PC-3 (cell line): ENCODE measurements at regions not wholly inside any gene's neighbourhood (a gene's known extent, or its start where the extent isn't known, plus 50 kb on each side); places are given as distances from the start of the nearest gene placed in this dataset.

Experiments
- ATAC-seq: fragments of 200-7000 bp; cut with Tn5 transposase; 2 replicates; pipeline ENCODE4 v1.9.1; 2020; ENCODE audit warnings: mild to moderate bottlenecking, moderate library complexity
- BruUV-seq: library from RNA; stranded (reverse); fragments of 400-500 nt; replicated peaks from 2 replicates; lab custom pipeline; 2021; lab: Mats Ljungman, UMichigan
- CTCF ChIA-PET: fragments of 300-600 bp; sonication (Branson Sonifier 250); formaldehyde crosslinking; loops from one replicate; lab custom pipeline; 2022; ENCODE audit warnings: antibody characterized with exemption; lab: Charles Lee
- POLR2A ChIA-PET: fragments of 300-600 bp; sonication (Branson Sonifier 250); formaldehyde crosslinking; loops from one replicate; lab custom pipeline; 2022; ENCODE audit warnings: antibody characterized with exemption; ENCODE audit not compliant: unreplicated experiment; lab: Charles Lee
- DNase-seq: peaks from one replicate; pipeline ENCODE4 v3.0.0-alpha.2; 2015
- H2AFZ ChIP-seq: fragments of 300-600 bp; sonication (generic); 2 replicates; pipeline ENCODE4 v1.6.0; 2016; ENCODE audit warnings: antibody characterized with exemption, low read length
- H3F3A ChIP-seq: fragments of 300-600 bp; sonication (generic); one replicate; pipeline ENCODE4 v1.6.0; 2017; ENCODE audit warnings: antibody characterized with exemption, low read length, control low read depth, mild to moderate bottlenecking; ENCODE audit not compliant: unreplicated experiment
- H3K27ac ChIP-seq: fragments of 300-600 bp; sonication (generic); 2 replicates; pipeline ENCODE4 v1.5.1; 2016; ENCODE audit warnings: mild to moderate bottlenecking, low read length
- H3K27me3 ChIP-seq: fragments of 300-600 bp; sonication (generic); 2 replicates; pipeline ENCODE4 v1.6.1; 2016; ENCODE audit warnings: low read length, mixed read lengths
- H3K36me3 ChIP-seq: fragments of 300-600 bp; sonication (generic); 2 replicates; pipeline ENCODE4 v1.6.1; 2016; ENCODE audit warnings: low read depth, mixed run types, low read length, mixed read lengths
- H3K4me1 ChIP-seq: fragments of 300-600 bp; sonication (generic); 2 replicates; pipeline ENCODE4 v1.5.1; 2016; ENCODE audit warnings: low read length; ENCODE audit not compliant: insufficient read depth
- H3K4me2 ChIP-seq: fragments of 300-600 bp; sonication (generic); 2 replicates; pipeline ENCODE4 v1.6.0; 2016; ENCODE audit warnings: low read length
- H3K4me3 ChIP-seq: fragments of 300-600 bp; sonication (generic); 2 replicates; pipeline ENCODE4 v1.5.1; 2016; ENCODE audit warnings: mild to moderate bottlenecking, low read length, mixed read lengths
- H3K79me2 ChIP-seq: fragments of 300-600 bp; sonication (generic); 2 replicates; pipeline ENCODE4 v1.6.1; 2017; ENCODE audit warnings: low read length, mixed read lengths
- H3K9ac ChIP-seq: fragments of 300-600 bp; sonication (generic); 2 replicates; pipeline ENCODE4 v1.6.0; 2016; ENCODE audit warnings: mild to moderate bottlenecking, low read length
- H3K9me2 ChIP-seq: fragments of 300-600 bp; sonication (generic); replicated peaks from 2 replicates; pipeline ENCODE4 v1.6.1; 2016; ENCODE audit warnings: mixed run types, low read length, mixed read lengths
- H3K9me3 ChIP-seq: fragments of 300-600 bp; sonication (generic); 2 replicates; pipeline ENCODE4 v1.6.1; 2016; ENCODE audit warnings: low read length, mixed read lengths
- H4K20me1 ChIP-seq: fragments of 300-600 bp; sonication (generic); 2 replicates; pipeline ENCODE4 v1.6.1; 2016; ENCODE audit warnings: low read length, mixed read lengths
- EZH2 ChIP-seq: fragments of 300-600 bp; sonication (generic); IDR thresholded peaks from one replicate; pipeline ENCODE4 v1.6.1; 2017; ENCODE audit warnings: antibody characterized with exemption, mild to moderate bottlenecking, low read length; ENCODE audit not compliant: unreplicated experiment
- EZH2phosphoT487 ChIP-seq: fragments of 300-600 bp; sonication (generic); IDR thresholded peaks from 2 replicates; pipeline ENCODE4 v1.6.1; 2018; ENCODE audit warnings: mild to moderate bottlenecking, antibody characterized with exemption, low read length, borderline replicate concordance
- intact Hi-C: fragments of 100-400 bp; cut with micrococcal nuclease; formaldehyde crosslinking; loops from 2 replicates; pipeline ENCODE4 v1.9.0; 2023
- TF ChIP-seq, protein P1 (sequence below): fragments of 300-600 bp; sonication (generic); conservative IDR thresholded peaks from 2 replicates; pipeline ENCODE4 v1.5.1; 2017; ENCODE audit warnings: antibody characterized with exemption, low read depth, mild to moderate bottlenecking, low read length

DNA sequence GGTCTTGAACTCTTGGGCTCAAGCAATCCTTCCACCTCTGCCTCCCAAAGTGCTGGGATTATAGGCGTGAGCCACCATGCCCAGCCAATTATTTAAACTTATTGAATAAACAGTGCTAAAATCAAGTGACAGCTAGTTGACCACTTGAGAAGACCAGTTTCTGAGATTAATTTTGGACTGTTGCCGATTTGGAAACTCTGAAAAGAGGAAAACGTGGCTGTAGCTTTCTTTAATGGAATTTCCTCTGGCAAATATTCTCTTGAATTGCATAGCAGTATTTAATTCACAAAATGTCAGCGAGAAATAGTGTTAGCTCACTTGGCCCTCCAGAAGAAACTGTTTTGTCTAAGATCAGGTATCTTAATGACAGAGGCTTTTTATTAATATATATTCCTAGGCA, 754.5 kb downstream of the HDGFL1 start:
- Histone ChIP-seq H3K9ac (no peak overlapping the region), H3K36me3 (no peaks in the 10 kb centered on the region), H3K9me2 (no peaks in the 10 kb centered on the region), H3F3A (no peaks in the 10 kb centered on the region), H3K4me2 (no peak overlapping the region), H3K9me3 (0 out of 2 replicates have a peak, but pooled peaks cover 3% of the 10 kb centered on the region), H3K27ac (no peak overlapping the region), H2AFZ (no peak overlapping the region), H3K27me3 (no peaks in the 10 kb centered on the region), H4K20me1 (no peaks in the 10 kb centered on the region), H3K4me3 (no peak overlapping the region), H3K79me2 (no peaks in the 10 kb centered on the region), H3K4me1 (no peaks in the 10 kb centered on the region; the same call in 1 of the 2 replicates)
- ATAC-seq, result no peak
- POLR2A ChIA-PET, result no interaction called here
- CTCF ChIA-PET, result no interaction called here
- BruUV-seq, result no TSS peak
- DNase-seq, result no peak
- intact Hi-C loops, result no loop called here
- TF ChIP-seq, protein P1, sequence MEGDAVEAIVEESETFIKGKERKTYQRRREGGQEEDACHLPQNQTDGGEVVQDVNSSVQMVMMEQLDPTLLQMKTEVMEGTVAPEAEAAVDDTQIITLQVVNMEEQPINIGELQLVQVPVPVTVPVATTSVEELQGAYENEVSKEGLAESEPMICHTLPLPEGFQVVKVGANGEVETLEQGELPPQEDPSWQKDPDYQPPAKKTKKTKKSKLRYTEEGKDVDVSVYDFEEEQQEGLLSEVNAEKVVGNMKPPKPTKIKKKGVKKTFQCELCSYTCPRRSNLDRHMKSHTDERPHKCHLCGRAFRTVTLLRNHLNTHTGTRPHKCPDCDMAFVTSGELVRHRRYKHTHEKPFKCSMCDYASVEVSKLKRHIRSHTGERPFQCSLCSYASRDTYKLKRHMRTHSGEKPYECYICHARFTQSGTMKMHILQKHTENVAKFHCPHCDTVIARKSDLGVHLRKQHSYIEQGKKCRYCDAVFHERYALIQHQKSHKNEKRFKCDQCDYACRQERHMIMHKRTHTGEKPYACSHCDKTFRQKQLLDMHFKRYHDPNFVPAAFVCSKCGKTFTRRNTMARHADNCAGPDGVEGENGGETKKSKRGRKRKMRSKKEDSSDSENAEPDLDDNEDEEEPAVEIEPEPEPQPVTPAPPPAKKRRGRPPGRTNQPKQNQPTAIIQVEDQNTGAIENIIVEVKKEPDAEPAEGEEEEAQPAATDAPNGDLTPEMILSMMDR, result no peak
- TF ChIP-seq EZH2, result no peak
- TF ChIP-seq EZH2phosphoT487, result no peak

DNA sequence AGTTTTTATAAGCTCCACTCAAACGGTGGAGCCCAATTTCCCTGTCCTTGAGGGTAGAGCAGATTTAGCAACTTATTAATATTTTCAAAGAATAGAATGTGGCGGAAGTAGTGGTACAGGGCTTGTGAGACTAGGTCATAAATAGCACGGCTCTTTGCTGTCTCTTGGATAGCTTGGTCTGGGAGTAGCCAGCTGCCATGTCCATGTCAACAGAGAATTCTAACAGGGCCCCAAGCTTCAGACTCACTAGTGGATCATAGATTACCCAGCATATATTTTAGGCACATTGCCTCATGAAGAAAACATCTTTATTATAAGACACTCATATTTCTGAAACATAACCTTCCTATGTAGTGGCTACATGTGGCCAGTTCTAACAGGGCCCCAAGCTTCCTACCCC, 755.7 kb downstream of the HDGFL1 start:
- Histone ChIP-seq H3K79me2 (no peaks in the 10 kb centered on the region), H3F3A (no peaks in the 10 kb centered on the region), H3K27ac (no peak overlapping the region), H3K9me3 (0 out of 2 replicates have a peak, but pooled peaks cover 3% of the 10 kb centered on the region), H3K4me3 (no peak overlapping the region), H3K36me3 (no peaks in the 10 kb centered on the region), H2AFZ (no peak overlapping the region), H3K27me3 (no peaks in the 10 kb centered on the region), H3K4me1 (no peaks in the 10 kb centered on the region; the same call in 1 of the 2 replicates), H3K9me2 (no peaks in the 10 kb centered on the region), H3K4me2 (no peak overlapping the region), H3K9ac (no peak overlapping the region), H4K20me1 (no peaks in the 10 kb centered on the region)
- TF ChIP-seq, protein P1, result no peak
- TF ChIP-seq EZH2 (no peak), EZH2phosphoT487 (no peak)
- intact Hi-C loops, result no loop called here
- BruUV-seq, result no TSS peak
- POLR2A ChIA-PET, result no interaction called here
- CTCF ChIA-PET, result no interaction called here
- ATAC-seq, result no peak
- no peak for DNase-seq

DNA sequence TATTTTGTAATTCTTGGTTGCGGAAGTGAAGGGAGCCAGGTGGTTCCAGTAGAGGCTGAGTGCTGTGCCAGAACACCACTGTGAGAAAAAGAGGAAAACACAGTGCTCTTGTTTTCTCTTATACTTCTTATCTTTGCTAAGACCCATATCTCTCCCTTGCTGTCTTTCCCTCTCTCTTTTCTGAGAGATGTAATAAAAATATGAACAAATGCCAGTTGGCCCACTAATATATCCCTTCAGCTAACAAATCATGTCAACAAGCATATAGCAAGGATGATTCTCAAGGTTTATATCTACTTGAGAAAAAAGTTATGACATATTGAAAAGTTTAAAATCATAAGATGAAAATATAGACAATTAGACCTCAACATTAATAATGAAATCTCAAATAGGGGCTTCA, 758.3 kb downstream of the HDGFL1 start:
- Histone ChIP-seq H3K9me2 (0 out of 2 replicates have a peak, but pooled peaks cover 3% of the 10 kb centered on the region), H3K9me3 (0 out of 2 replicates have a peak, but pooled peaks cover 3% of the 10 kb centered on the region), H4K20me1 (no peaks in the 10 kb centered on the region), H3K9ac (no peak overlapping the region), H3K36me3 (no peaks in the 10 kb centered on the region), H3K79me2 (no peaks in the 10 kb centered on the region), H3F3A (no peaks in the 10 kb centered on the region), H2AFZ (no peak overlapping the region), H3K4me1 (no peaks in the 10 kb centered on the region; the same call in 1 of the 2 replicates), H3K4me2 (no peak overlapping the region), H3K27me3 (no peaks in the 10 kb centered on the region), H3K4me3 (no peak overlapping the region), H3K27ac (no peak overlapping the region)
- DNase-seq (no peak), ATAC-seq (no peak)
- CTCF ChIA-PET, result no interaction called here
- intact Hi-C loops, result no loop called here
- TF ChIP-seq, protein P1, result no peak
- TF ChIP-seq EZH2 (no peak), EZH2phosphoT487 (no peak)
- no TSS peak for BruUV-seq
- POLR2A ChIA-PET, result no interaction called here
